ENCODE measurements at regions not wholly inside any gene's neighbourhood (a gene's known extent, or its start where the extent isn't known, plus 50 kb on each side); places are given as distances from the start of the nearest gene placed in this dataset.
"Not testable (repeated sequence)": the region's sequence is repeated elsewhere in the genome, so short reads cannot be mapped to it uniquely, and the experiment has no call there.

DNA sequence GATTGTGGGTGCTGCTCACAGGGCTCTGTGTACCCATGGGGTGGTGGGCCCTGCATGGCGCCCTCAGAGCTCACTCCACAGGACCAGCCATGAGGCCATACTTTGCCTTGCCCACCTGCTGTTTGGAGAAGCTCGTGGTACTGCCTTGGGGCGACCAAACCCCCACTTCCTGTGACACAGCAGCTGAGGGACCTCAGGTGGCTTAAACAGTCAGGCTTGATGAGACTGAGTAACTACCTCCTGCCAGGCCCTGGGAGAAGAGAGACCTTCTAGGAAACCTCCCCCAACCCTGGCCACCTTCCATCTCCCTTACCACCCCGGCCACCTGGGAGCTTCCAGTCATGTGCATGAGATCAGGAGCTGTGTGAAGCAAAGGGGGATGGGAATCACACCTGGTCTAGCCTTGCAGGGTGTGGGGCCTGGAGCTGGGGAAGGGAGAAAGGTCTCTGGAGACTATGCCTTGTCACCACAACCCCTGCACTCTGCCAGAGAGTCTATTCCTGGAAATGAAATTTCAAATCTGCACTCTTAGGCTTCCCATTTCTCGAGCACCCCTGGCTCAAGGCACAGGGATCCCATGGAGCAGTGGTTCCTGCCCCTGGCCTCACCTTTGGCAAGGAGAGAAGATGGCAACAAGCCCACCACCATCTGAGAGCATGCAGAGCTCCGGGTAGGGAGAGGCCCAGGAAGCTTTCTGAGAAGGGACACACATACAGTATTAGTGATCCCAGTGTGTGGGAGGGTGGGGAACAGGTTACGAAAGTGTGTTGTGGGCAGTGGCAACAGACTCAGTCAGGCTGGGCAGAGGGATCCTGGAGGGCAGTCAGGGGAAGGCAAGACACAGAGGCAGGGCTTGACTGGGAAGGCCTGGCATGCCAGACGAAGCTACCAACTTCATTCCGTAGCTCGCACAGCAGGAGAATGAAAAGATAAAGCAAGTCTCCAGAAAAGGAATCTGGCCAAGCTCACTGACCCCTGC is 125.0 kb downstream of the URI1 start:
- WGBS, 3 donors = 74 to 77% (median 77%) methylated on average over 10 of the region's 10 CpGs
- Histone ChIP-seq H3K9me3 (ENCODE audit: control insufficient read depth in 2 of 2, insufficient read depth in 1 of 2, low read depth in 1 of 2, low read length in 1 of 2) (no peaks in the 10 kb centered on the region), H3K27me3 (ENCODE audit: control insufficient read depth in 3 of 3, insufficient read depth in 3 of 3, low read length in 3 of 3) (no peaks in the 10 kb centered on the region), H3K4me3 (ENCODE audit: low read depth in 1 of 3, low read length in 3 of 3) (no peak overlapping the region), H3K4me1 (ENCODE audit: control insufficient read depth in 3 of 3, insufficient read depth in 2 of 3, low read depth in 1 of 3, low read length in 2 of 3) (no peaks in the 10 kb centered on the region), H3K27ac (ENCODE audit: low read depth in 1 of 3, low read length in 2 of 3) (no peak overlapping the region), H3K36me3 (ENCODE audit: control insufficient read depth in 3 of 3, insufficient read depth in 2 of 3, low read depth in 1 of 3, low read length in 3 of 3) (no peaks in the 10 kb centered on the region)
- DNase-seq (no peak), FAIRE-seq (no peak)

DNA sequence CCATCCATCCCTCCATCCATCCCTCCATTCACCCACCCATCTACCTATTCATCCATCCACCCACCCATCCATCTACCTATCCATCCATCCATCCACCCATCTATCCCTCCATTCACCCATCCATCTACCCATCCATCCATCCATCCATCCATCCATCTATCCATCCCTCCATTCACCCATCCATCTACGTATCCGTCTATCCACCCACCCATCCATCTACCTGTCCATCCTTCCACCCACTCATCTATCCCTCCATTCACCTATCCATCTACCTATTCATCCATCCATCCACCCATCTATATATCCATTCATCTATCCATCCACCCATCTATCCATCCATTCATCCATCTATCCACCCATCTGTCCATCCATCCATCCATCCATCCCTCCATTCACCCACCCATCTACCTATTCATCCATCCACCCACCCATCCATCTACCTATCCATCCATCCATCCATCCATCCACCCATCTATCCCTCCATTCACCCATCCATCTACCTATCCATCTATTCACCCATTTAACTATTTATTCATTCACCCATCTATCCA is 126.0 kb downstream of the URI1 start:
- not testable (repeated sequence) for FAIRE-seq; H3K4me3 ChIP-seq (ENCODE audit: low read depth in 1 of 3, low read length in 3 of 3); H3K4me1 ChIP-seq (ENCODE audit: control insufficient read depth in 3 of 3, insufficient read depth in 2 of 3, low read depth in 1 of 3, low read length in 2 of 3); H3K27me3 ChIP-seq (ENCODE audit: control insufficient read depth in 3 of 3, insufficient read depth in 3 of 3, low read length in 3 of 3); DNase-seq; H3K9me3 ChIP-seq (ENCODE audit: control insufficient read depth in 2 of 2, insufficient read depth in 1 of 2, low read depth in 1 of 2, low read length in 1 of 2); H3K27ac ChIP-seq (ENCODE audit: low read depth in 1 of 3, low read length in 2 of 3); H3K36me3 ChIP-seq (ENCODE audit: control insufficient read depth in 3 of 3, insufficient read depth in 2 of 3, low read depth in 1 of 3, low read length in 3 of 3)
- 95 to 98% (median 96%) methylated on average over 2 of the region's 2 CpGs for WGBS, 3 donors

DNA sequence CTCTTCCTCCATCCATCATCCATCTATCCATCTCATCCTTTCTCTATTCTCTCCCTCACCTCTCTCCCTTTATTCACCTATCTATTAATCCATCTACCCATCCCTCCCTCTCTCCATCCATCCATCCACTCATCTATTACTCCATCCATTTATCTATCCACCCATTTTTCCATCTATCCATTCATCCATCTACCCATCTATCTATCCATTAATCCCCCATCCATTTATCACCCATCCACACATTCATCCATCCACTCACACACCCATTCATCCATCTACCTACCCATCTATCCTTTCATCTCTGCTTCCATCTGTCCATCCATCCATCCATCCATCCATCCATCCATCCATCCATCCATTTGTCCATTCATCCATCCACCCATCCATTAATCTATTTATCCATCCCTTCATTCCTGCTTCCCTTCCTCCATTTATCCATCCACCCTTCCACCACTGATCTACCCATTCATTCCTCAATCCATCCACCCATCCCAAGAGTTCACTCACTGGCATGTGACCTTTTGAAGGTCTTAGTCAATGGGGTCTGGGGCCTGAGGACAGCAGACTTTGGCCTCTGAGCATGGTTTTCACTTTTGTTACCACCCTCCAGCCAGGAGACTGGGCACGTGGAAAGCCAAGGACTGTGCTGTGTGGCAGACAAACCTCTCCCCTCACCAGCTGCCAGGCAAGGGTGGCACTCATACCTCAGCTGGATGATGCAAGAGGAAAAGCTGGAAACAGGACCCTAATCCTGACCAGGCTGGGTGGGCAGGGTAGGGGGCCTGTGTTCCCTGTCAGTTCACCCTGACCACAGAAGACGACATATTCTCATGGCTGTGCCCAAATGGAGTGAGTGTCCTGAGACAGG is 126.7 kb downstream of the URI1 start:
- no peak overlapping the region for H3K27ac ChIP-seq (ENCODE audit: low read depth in 1 of 3, low read length in 2 of 3)
- H3K9me3 ChIP-seq (ENCODE audit: control insufficient read depth in 2 of 2, insufficient read depth in 1 of 2, low read depth in 1 of 2, low read length in 1 of 2) = no peaks in the 10 kb centered on the region
- WGBS, 3 donors = 74 to 89% (median 75%) methylated on average over 2 of the region's 2 CpGs
- no peaks in the 10 kb centered on the region for H3K27me3 ChIP-seq (ENCODE audit: control insufficient read depth in 3 of 3, insufficient read depth in 3 of 3, low read length in 3 of 3)
- no peaks in the 10 kb centered on the region for H3K4me1 ChIP-seq (ENCODE audit: control insufficient read depth in 3 of 3, insufficient read depth in 2 of 3, low read depth in 1 of 3, low read length in 2 of 3)
- FAIRE-seq (no peak), DNase-seq (no peak)
- no peaks in the 10 kb centered on the region for H3K36me3 ChIP-seq (ENCODE audit: control insufficient read depth in 3 of 3, insufficient read depth in 2 of 3, low read depth in 1 of 3, low read length in 3 of 3)
- no peak overlapping the region for H3K4me3 ChIP-seq (ENCODE audit: low read depth in 1 of 3, low read length in 3 of 3)

DNA sequence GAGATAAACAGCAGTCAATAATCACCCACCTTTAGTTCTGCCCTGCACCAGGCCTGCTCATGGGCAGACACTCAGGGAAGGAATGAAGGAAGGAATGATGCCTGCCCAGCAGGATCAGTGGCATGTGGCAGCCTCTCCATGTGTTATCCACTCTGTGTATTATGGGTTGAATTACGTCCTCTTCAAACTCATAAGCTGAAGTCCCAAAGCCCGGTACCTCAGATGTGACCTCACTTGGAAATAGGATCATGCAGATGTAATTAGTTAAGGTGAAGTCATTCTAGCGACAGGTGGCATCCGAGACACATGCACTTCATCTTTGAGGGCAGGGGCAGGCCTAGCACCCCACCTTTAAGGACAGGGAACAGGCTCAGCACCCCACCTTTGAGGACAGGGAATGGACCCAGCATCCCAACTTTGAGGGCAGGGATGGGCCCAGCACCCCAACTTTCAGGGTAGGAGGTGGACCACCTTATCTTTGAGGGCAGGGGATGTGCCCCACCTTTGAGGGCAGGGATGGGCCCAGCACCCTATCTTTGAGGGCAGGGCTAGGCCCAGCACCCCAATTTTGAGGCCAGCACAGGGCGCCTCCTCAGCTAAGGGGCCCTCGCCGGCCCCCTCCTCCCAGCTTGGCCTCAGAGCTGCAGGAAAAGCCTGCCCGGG is 127.6 kb downstream of the URI1 start:
- FAIRE-seq = no peak
- Histone ChIP-seq H3K27ac (ENCODE audit: low read depth in 1 of 3, low read length in 2 of 3) (no peak overlapping the region), H3K9me3 (ENCODE audit: control insufficient read depth in 2 of 2, insufficient read depth in 1 of 2, low read depth in 1 of 2, low read length in 1 of 2) (no peaks in the 10 kb centered on the region), H3K36me3 (ENCODE audit: control insufficient read depth in 3 of 3, insufficient read depth in 2 of 3, low read depth in 1 of 3, low read length in 3 of 3) (no peaks in the 10 kb centered on the region), H3K27me3 (ENCODE audit: control insufficient read depth in 3 of 3, insufficient read depth in 3 of 3, low read length in 3 of 3) (no peaks in the 10 kb centered on the region), H3K4me3 (ENCODE audit: low read depth in 1 of 3, low read length in 3 of 3) (no peak overlapping the region), H3K4me1 (ENCODE audit: control insufficient read depth in 3 of 3, insufficient read depth in 2 of 3, low read depth in 1 of 3, low read length in 2 of 3) (no peaks in the 10 kb centered on the region)
- DNase-seq = no peak
- WGBS, 3 donors = 50 to 61% (median 52%) methylated on average over 8 of the region's 8 CpGs

DNA sequence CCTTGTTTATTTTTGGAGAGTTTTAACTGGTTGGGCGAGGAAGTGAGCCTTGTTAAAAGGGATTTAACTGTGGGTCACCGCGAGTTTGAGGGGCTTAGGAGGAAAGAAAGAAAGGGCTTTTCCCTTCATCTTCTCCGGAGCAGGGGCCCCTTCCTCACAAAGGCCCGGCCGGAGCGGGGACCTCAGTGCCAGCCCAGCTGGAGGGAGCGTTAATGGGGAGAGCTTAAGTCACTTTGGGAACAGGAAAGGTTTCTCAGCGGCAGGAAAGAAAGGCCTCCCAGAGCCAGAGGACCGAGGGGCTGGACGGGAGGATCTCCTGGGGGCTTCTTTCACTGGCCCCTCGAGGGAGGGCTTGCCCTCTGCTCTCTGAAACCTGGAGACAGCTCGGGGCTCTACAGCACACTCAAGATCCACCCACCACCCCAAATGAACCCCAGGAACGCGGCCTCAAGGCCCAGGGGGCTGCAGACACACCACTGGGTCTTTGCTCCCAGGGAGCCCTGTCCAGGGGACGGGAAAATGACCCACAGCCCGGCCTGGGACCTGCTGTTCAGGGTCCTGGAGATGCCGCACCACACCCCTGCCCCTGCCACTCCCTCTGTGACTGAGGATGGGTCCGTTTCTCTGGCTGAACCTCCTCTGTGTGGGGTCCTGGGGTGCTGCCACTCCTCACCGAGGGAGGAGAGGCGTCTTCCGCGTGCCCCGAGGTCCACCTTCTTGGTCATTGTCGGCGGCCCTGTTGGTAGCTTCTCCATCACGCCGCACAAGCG is 128.3 kb downstream of the URI1 start:
- Histone ChIP-seq H3K4me3 (ENCODE audit: low read depth in 1 of 3, low read length in 3 of 3) (no peak overlapping the region), H3K4me1 (ENCODE audit: control insufficient read depth in 3 of 3, insufficient read depth in 2 of 3, low read depth in 1 of 3, low read length in 2 of 3) (no peaks in the 10 kb centered on the region), H3K27me3 (ENCODE audit: control insufficient read depth in 3 of 3, insufficient read depth in 3 of 3, low read length in 3 of 3) (no peaks in the 10 kb centered on the region), H3K9me3 (ENCODE audit: control insufficient read depth in 2 of 2, insufficient read depth in 1 of 2, low read depth in 1 of 2, low read length in 1 of 2) (no peaks in the 10 kb centered on the region), H3K36me3 (ENCODE audit: control insufficient read depth in 3 of 3, insufficient read depth in 2 of 3, low read depth in 1 of 3, low read length in 3 of 3) (no peaks in the 10 kb centered on the region), H3K27ac (ENCODE audit: low read depth in 1 of 3, low read length in 2 of 3) (no peak overlapping the region)
- WGBS, 3 donors = 59 to 65% (median 63%) methylated on average over 27 to 29 of the region's 29 CpGs
- no peak for DNase-seq
- no peak for FAIRE-seq

DNA sequence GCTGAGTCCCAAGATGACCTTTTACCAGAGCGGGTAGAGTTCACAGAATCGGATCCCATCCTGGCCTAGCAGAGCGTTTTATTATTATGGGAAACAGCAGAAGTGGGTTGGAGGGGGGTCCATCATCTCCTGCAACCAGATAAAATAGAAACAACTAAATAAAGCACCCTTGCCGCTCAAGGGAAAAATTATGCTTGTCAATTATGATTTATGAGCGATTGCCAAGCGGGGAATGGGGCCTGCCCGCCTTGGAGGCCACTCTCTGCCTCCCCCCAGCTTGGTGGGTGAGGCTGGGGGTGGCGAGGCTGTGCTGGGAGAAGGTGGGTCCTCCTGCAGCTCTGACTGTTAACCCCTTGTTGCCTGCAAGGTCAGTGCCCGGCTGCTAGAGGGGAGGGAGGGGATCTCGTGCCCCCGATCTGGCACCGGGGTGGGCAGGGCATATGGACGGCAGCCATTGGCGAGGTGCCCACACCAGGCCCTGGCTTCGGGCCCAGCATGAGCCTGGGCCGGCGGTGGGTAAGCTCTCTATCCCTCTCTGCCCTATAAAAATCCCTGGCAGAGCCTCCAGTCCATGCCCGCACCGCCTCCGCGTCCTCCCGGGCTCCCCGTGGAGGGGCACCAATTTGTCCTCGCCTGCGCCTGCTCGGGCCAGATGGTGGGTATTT is 129.1 kb downstream of the URI1 start:
- 31 to 73% (median 52%) methylated on average over 24 to 26 of the region's 26 CpGs for WGBS, 3 donors

DNA sequence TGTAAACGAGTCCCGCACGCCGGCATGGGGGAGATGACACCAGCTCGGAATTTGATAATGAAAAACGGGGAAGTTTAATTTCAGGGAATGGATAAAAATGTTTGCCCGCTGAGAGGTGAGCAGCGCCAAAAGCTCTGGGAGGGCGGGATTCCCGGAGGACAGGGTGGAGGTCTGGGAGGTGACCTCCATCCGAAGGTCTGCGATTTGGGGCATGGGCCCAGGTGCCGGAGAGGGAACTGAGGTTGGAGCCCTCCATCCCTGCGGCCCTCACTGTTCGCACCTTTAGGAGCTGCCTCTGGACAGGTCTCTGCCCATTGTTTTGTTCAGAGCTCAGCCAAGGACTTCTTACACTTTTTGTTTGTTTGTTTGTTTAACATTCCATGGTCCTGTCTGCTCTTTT is 129.8 kb downstream of the URI1 start:
- Histone ChIP-seq H3K9me3 (ENCODE audit: control insufficient read depth in 2 of 2, insufficient read depth in 1 of 2, low read depth in 1 of 2, low read length in 1 of 2) (no peaks in the 10 kb centered on the region), H3K36me3 (ENCODE audit: control insufficient read depth in 3 of 3, insufficient read depth in 2 of 3, low read depth in 1 of 3, low read length in 3 of 3) (no peaks in the 10 kb centered on the region), H3K27ac (ENCODE audit: low read depth in 1 of 3, low read length in 2 of 3) (no peak overlapping the region), H3K27me3 (ENCODE audit: control insufficient read depth in 3 of 3, insufficient read depth in 3 of 3, low read length in 3 of 3) (no peaks in the 10 kb centered on the region), H3K4me1 (ENCODE audit: control insufficient read depth in 3 of 3, insufficient read depth in 2 of 3, low read depth in 1 of 3, low read length in 2 of 3) (no peaks in the 10 kb centered on the region), H3K4me3 (ENCODE audit: low read depth in 1 of 3, low read length in 3 of 3) (no peak overlapping the region)
- DNase-seq = no peak
- FAIRE-seq = no peak
- WGBS, 3 donors = 81 to 89% (median 82%) methylated on average over 15 of the region's 15 CpGs

More for the DNA sequence above, 129.1 kb downstream of the URI1 start:
- Histone ChIP-seq H3K36me3 (ENCODE audit: control insufficient read depth in 3 of 3, insufficient read depth in 2 of 3, low read depth in 1 of 3, low read length in 3 of 3) (no peaks in the 10 kb centered on the region), H3K4me3 (ENCODE audit: low read depth in 1 of 3, low read length in 3 of 3) (no peak overlapping the region), H3K27ac (ENCODE audit: low read depth in 1 of 3, low read length in 2 of 3) (no peak overlapping the region), H3K9me3 (ENCODE audit: control insufficient read depth in 2 of 2, insufficient read depth in 1 of 2, low read depth in 1 of 2, low read length in 1 of 2) (no peaks in the 10 kb centered on the region), H3K4me1 (ENCODE audit: control insufficient read depth in 3 of 3, insufficient read depth in 2 of 3, low read depth in 1 of 3, low read length in 2 of 3) (no peaks in the 10 kb centered on the region), H3K27me3 (ENCODE audit: control insufficient read depth in 3 of 3, insufficient read depth in 3 of 3, low read length in 3 of 3) (no peaks in the 10 kb centered on the region)
- FAIRE-seq (no peak), DNase-seq (no peak)

Measured in small intestine (tissue), 7 donors.